Tibial nerve (tissue), 4 donors: ENCODE measurements at regions not wholly inside any gene's neighbourhood (a gene's known extent, or its start where the extent isn't known, plus 50 kb on each side); places are given as distances from the start of the nearest gene placed in this dataset.

Experiments used
- CTCF ChIP-seq, 5 experiments: fragments of 200-600 bp in 3 of 5; fragments of 450-650 bp in 2 of 5; sonication (generic) in 3 of 5; IDR thresholded peaks; one replicate each; pipeline ENCODE4 v1.5.1; 2016 to 2019; ENCODE audit warnings: antibody characterized with exemption in 5 of 5, mild to moderate bottlenecking in 3 of 5, moderate library complexity in 2 of 5
- EP300 ChIP-seq, 2 donors: sonication (generic); formaldehyde crosslinking; IDR thresholded peaks; one replicate each; pipeline ENCODE4 v1.6.1; 2017; ENCODE audit warnings: antibody characterized with exemption in 2 of 2, mild to moderate bottlenecking in 1 of 2
- POLR2A ChIP-seq, 2 donors: fragments of 450-650 bp; IDR thresholded peaks; one replicate each; pipeline ENCODE4 v1.6.1; 2017; ENCODE audit warnings: antibody characterized with exemption in 2 of 2, mild to moderate bottlenecking in 2 of 2, moderate library complexity in 2 of 2

- no peak for TF ChIP-seq CTCF (IDR thresholded peaks at IDR 0.05)
- no peak for TF ChIP-seq POLR2A (IDR thresholded peaks at IDR 0.05)
- TF ChIP-seq EP300 (IDR thresholded peaks at IDR 0.05), result no peak
Observed at GRCh38 chr5:29867155-29867554, 1326.3 kb upstream of the CDH6 start.
